ENCODE measurements at regions not wholly inside any gene's neighbourhood (a gene's known extent, or its start where the extent isn't known, plus 50 kb on each side); places are given as distances from the start of the nearest gene placed in this dataset.
"Not testable (repeated sequence)": the region's sequence is repeated elsewhere in the genome, so short reads cannot be mapped to it uniquely, and the experiment has no call there.

GRCh38 chr14:48266201-48266600 lies 590.8 kb upstream of the MDGA2 start:
- TF ChIP-seq SP1 (IDR thresholded peaks at IDR 0.05); TARDBP (IDR thresholded peaks at IDR 0.05); ZNF384 (IDR thresholded peaks at IDR 0.05); NFRKB (IDR thresholded peaks at IDR 0.05); HDGF (IDR thresholded peaks at IDR 0.05; ENCODE audit: borderline replicate concordance); CTBP1 (IDR thresholded peaks at IDR 0.05; ENCODE audit: borderline replicate concordance); L3MBTL2 (conservative IDR thresholded peaks at IDR 0.05); ELF4 (IDR thresholded peaks at IDR 0.05); BHLHE40 (IDR thresholded peaks at IDR 0.05; ENCODE audit: borderline replicate concordance); FOXM1 (IDR thresholded peaks at IDR 0.05; ENCODE audit: borderline replicate concordance); FOXK2 (IDR thresholded peaks at IDR 0.05); LEF1 (IDR thresholded peaks at IDR 0.05; ENCODE audit: borderline replicate concordance): not testable (repeated sequence)

Data from HEK293T (cell line).